Naive thymus-derived CD4-positive, alpha-beta T cell (primary cell): ENCODE measurements at regions not wholly inside any gene's neighbourhood (a gene's known extent, or its start where the extent isn't known, plus 50 kb on each side); places are given as distances from the start of the nearest gene placed in this dataset.

ENCODE experiments used
- ATAC-seq: fragments of 150-1000 bp; cut with Tn5 transposase; 2 replicates; pipeline ENCODE4 v1.10.0; 2021; ENCODE audit warnings: mild to moderate bottlenecking, moderate library complexity
- CTCF ChIA-PET: fragments of 350-600 bp; sonication (Branson Sonifier 250); formaldehyde crosslinking; loops from one replicate; lab custom pipeline; 2021; ENCODE audit warnings: antibody characterized with exemption; lab: Charles Lee
- POLR2A ChIA-PET: fragments of 350-600 bp; sonication (Branson Sonifier 250); formaldehyde crosslinking; loops from one replicate; lab custom pipeline; 2021; ENCODE audit warnings: antibody characterized with exemption, inconsistent platforms; lab: Charles Lee
- DNase-seq, 9 donors: peaks; one replicate each; pipeline versions ENCODE4 v3.0.0 to v3.0.0-alpha.2; 2020 to 2022; ENCODE audit warnings: mixed read lengths in 1 of 9
- H3K27ac ChIP-seq: one replicate; pipeline ENCODE4 v1.7.0; 2013; ENCODE audit warnings: mild to moderate bottlenecking, low read depth, low read length, moderate library complexity
- H3K27me3 ChIP-seq, 2 donors: one replicate each; pipeline ENCODE4 v1.7.0; 2013; ENCODE audit warnings: low read length in 2 of 2, mild to moderate bottlenecking in 2 of 2, moderate library complexity in 2 of 2; ENCODE audit not compliant: control insufficient read depth in 2 of 2, insufficient read depth in 2 of 2
- H3K36me3 ChIP-seq, 3 experiments: 1 replicate in 2 of 3; 2 replicates in 1 of 3; pipeline ENCODE4 v1.7.0; 2013; ENCODE audit warnings: low read length in 3 of 3, mild to moderate bottlenecking in 3 of 3, moderate library complexity in 1 of 3; ENCODE audit not compliant: insufficient read depth in 3 of 3, control insufficient read depth in 2 of 3
- H3K4me1 ChIP-seq, 2 donors: one replicate each; pipeline ENCODE4 v1.7.0; 2013; ENCODE audit warnings: low read length in 2 of 2, mild to moderate bottlenecking in 2 of 2, moderate library complexity in 1 of 2; ENCODE audit not compliant: control insufficient read depth in 2 of 2, insufficient read depth in 2 of 2
- H3K4me3 ChIP-seq: 2 replicates; pipeline ENCODE4 v1.7.0; 2013; ENCODE audit warnings: mild to moderate bottlenecking, low read length
- H3K9me3 ChIP-seq, 3 experiments: 1 replicate in 2 of 3; 2 replicates in 1 of 3; pipeline ENCODE4 v1.7.0; 2013; ENCODE audit warnings: low read length in 3 of 3; ENCODE audit not compliant: control insufficient read depth in 2 of 3
- H3K27ac Mint-ChIP-seq, 9 donors: one replicate each; pipeline ENCODE4 v1.8.0; 2020 to 2022; ENCODE audit warnings: mixed read lengths in 9 of 9, mild to moderate bottlenecking in 8 of 9, moderate library complexity in 5 of 9, inconsistent platforms in 2 of 9
- H3K27me3 Mint-ChIP-seq, 5 donors: one replicate each; pipeline ENCODE4 v1.8.0; 2021 to 2022; ENCODE audit warnings: mixed read lengths in 5 of 5, mild to moderate bottlenecking in 1 of 5
- H3K36me3 Mint-ChIP-seq, 5 donors: one replicate each; pipeline ENCODE4 v1.8.0; 2020 to 2022; ENCODE audit warnings: mixed read lengths in 5 of 5, mild to moderate bottlenecking in 3 of 5, inconsistent platforms in 1 of 5
- H3K4me1 Mint-ChIP-seq, 7 donors: one replicate each; pipeline ENCODE4 v1.8.0; 2020 to 2022; ENCODE audit warnings: mixed read lengths in 7 of 7, mild to moderate bottlenecking in 3 of 7, inconsistent platforms in 1 of 7
- H3K4me3 Mint-ChIP-seq, 10 donors: one replicate each; pipeline ENCODE4 v1.8.0; 2020 to 2022; ENCODE audit warnings: mild to moderate bottlenecking in 10 of 10, mixed read lengths in 10 of 10, moderate library complexity in 6 of 10, inconsistent platforms in 2 of 10
- H3K9me3 Mint-ChIP-seq, 11 donors: one replicate each; pipeline ENCODE4 v1.8.0; 2020 to 2022; ENCODE audit warnings: mixed read lengths in 11 of 11, mild to moderate bottlenecking in 4 of 11, inconsistent platforms in 1 of 11, moderate library complexity in 1 of 11
- intact Hi-C, 2 donors: fragments of 100-400 bp; cut with micrococcal nuclease; formaldehyde crosslinking; loops; one replicate each; pipeline ENCODE4 v1.15.1; 2023

DNA sequence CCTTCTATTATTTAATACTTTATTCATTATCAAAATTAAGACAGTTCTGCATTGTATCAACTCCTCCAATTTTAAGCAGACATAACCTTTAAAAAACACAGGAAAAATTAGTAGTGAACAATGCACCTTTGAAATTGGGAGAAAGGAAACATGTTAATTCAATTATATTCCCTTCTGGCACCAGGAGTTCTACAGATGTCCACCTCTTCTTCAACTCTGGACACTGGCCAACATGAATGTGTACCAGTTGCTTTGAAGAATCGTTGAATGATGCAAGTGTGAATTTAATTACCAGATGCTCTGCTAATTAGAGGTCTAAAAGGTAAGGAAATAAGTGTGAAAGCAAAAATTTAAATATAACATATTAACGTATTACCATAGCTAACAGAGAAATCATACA lies 206.7 kb upstream of the IGFBP3 start:
- H3K27ac Mint-ChIP-seq = no peak overlapping the region
- peaks cover 0 to 9% (median 0%) of the 10 kb centered on the region in 11 donors for H3K9me3 Mint-ChIP-seq
- Histone ChIP-seq H3K27me3 (no peaks in the 10 kb centered on the region), H3K27ac (no peak overlapping the region), H3K4me1 (no peaks in the 10 kb centered on the region), H3K36me3 (no peaks in the 10 kb centered on the region), H3K4me3 (no peak overlapping the region), H3K9me3 (no peaks in the 10 kb centered on the region)
- DNase-seq (no peak), ATAC-seq (no peak)
- H3K4me1 Mint-ChIP-seq = no peaks in the 10 kb centered on the region
- no peaks in the 10 kb centered on the region for H3K27me3 Mint-ChIP-seq
- peaks cover 0 to 5% (median 0%) of the 10 kb centered on the region in 5 donors for H3K36me3 Mint-ChIP-seq
- no peak overlapping the region for H3K4me3 Mint-ChIP-seq
- ChIA-PET POLR2A (no interaction called here), CTCF (no interaction called here)
- intact Hi-C loops = no loop called here

DNA sequence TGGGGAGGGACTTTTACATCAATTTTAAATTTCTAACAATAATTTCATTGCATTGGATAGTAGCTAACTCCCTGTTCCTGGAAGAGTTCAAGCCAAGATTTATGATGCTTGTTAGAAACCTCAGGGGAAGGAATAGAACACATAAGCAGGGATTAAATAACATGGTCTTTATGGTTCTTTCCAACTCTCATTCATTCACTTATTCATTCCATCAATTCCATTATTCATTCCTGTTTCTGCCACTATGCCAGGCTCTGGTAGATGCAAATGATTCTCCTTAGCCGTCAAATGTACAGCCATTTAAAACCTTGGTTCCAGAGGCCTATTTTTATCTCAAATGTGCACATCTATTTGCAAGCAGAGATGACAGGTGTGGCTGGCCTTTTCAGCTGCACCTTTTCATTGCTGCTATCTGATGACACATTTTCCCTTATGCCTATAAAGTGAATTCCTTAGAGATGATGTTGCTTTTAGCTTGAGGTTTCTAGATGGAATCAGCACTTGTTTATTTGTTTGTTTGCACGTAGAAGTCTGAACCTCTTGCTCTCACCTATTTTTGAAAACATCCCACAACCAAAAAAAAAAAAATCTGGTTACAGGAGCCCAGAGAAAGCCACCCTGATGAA lies 205.7 kb upstream of the IGFBP3 start:
- H3K4me1 ChIP-seq = no peaks in the 10 kb centered on the region
- no peak for ATAC-seq

DNA sequence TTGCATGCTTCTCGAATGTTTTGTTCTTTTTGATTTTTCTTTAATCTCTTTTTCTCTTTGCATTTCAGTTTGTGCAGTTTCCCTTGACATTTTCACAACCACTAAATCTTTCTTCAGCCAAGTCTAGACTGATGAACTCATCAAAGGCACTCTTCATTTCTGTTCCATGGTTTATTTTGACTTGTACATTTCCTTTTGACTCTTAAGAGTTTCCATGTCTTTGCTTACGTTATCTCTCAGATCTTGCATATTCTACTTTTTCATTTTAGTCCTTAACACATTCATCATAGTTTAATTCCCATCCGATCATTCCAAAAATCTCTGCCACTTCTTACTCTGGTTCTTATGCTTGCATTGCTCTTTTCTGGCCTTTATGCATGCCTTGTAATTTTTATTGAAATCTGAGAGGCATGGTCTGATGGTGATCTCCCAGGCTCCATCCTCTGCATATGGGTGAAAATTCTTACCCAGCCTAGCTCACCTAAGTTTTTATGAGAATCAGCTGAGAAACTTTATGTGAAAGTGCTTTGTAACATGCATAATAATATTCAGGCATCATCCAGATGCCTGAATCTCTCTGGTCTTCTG lies 202.8 kb upstream of the IGFBP3 start:
- Mint-ChIP-seq H3K4me1 (no peaks in the 10 kb centered on the region), H3K9me3 (peaks cover 0 to 7% (median 0%) of the 10 kb centered on the region in 11 donors), H3K27ac (no peak overlapping the region), H3K36me3 (peaks cover 0 to 5% (median 0%) of the 10 kb centered on the region in 5 donors), H3K27me3 (no peaks in the 10 kb centered on the region), H3K4me3 (no peak overlapping the region)
- intact Hi-C loops = no loop called here
- ChIA-PET POLR2A (no interaction called here), CTCF (no interaction called here)
- H3K27me3 ChIP-seq = no peaks in the 10 kb centered on the region
- no peaks in the 10 kb centered on the region for H3K4me1 ChIP-seq
- H3K9me3 ChIP-seq = no peaks in the 10 kb centered on the region
- no peak overlapping the region for H3K27ac ChIP-seq
- DNase-seq (no peak), ATAC-seq (no peak)
- no peak overlapping the region for H3K4me3 ChIP-seq
- no peaks in the 10 kb centered on the region for H3K36me3 ChIP-seq

More for the DNA sequence above, 205.7 kb upstream of the IGFBP3 start:
- ChIA-PET POLR2A (no interaction called here), CTCF (no interaction called here)
- no peaks in the 10 kb centered on the region for H3K27me3 ChIP-seq
- no peak overlapping the region for H3K4me3 Mint-ChIP-seq
- no peak for DNase-seq
- H3K4me3 ChIP-seq = no peak overlapping the region
- H3K36me3 Mint-ChIP-seq = peaks cover 0 to 5% (median 0%) of the 10 kb centered on the region in 5 donors
- H3K36me3 ChIP-seq = no peaks in the 10 kb centered on the region
- no peaks in the 10 kb centered on the region for H3K4me1 Mint-ChIP-seq
- H3K27me3 Mint-ChIP-seq = no peaks in the 10 kb centered on the region
- intact Hi-C loops = no loop called here
- H3K27ac ChIP-seq = no peak overlapping the region
- H3K9me3 Mint-ChIP-seq = peaks cover 0 to 9% (median 0%) of the 10 kb centered on the region in 11 donors
- H3K9me3 ChIP-seq = no peaks in the 10 kb centered on the region
- no peak overlapping the region for H3K27ac Mint-ChIP-seq

DNA sequence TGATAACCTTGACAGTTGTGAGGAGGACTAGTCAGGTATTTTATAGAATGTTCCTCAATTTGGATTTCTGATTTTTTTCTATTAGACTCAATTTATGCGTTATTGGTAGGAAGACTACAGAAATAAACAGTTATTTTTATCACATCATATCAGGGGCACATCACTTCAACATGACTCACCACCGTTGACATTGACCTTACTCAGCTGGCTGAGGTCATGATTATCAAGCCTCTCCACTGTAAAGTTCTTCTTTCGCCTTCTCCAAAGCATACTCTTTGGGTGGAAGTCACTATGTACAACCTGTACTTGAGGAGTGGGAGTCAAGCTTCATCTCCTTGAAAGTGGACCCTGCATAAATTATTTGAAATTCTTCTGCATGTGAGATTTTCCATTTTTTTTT lies 194.3 kb upstream of the IGFBP3 start:
- no peak overlapping the region for H3K27ac ChIP-seq
- Mint-ChIP-seq H3K27me3 (no peaks in the 10 kb centered on the region), H3K36me3 (no peaks in the 10 kb centered on the region), H3K4me3 (no peak overlapping the region), H3K27ac (no peak overlapping the region), H3K9me3 (peaks cover 0 to 7% (median 0%) of the 10 kb centered on the region in 11 donors), H3K4me1 (no peaks in the 10 kb centered on the region)
- H3K9me3 ChIP-seq = no peaks in the 10 kb centered on the region
- no peak overlapping the region for H3K4me3 ChIP-seq
- DNase-seq (no peak), ATAC-seq (no peak)
- no peaks in the 10 kb centered on the region for H3K27me3 ChIP-seq
- ChIA-PET POLR2A (no interaction called here), CTCF (no interaction called here)
- intact Hi-C loops = no loop called here
- no peaks in the 10 kb centered on the region for H3K36me3 ChIP-seq
- no peaks in the 10 kb centered on the region for H3K4me1 ChIP-seq

- Mint-ChIP-seq H3K36me3 (no peaks in the 10 kb centered on the region), H3K4me3 (no peak overlapping the region), H3K27me3 (no peaks in the 10 kb centered on the region), H3K9me3 (peaks cover 0 to 2% (median 0%) of the 10 kb centered on the region in 11 donors), H3K27ac (no peak overlapping the region), H3K4me1 (no peaks in the 10 kb centered on the region)
- H3K27ac ChIP-seq = no peak overlapping the region
- no peaks in the 10 kb centered on the region for H3K4me1 ChIP-seq
- POLR2A ChIA-PET = no interaction called here
- H3K36me3 ChIP-seq = no peaks in the 10 kb centered on the region
- intact Hi-C loops = no loop called here
- CTCF ChIA-PET = no interaction called here
- H3K27me3 ChIP-seq = no peaks in the 10 kb centered on the region
- no peak overlapping the region for H3K4me3 ChIP-seq
- DNase-seq = no peak
- ATAC-seq = no peak
- no peaks in the 10 kb centered on the region for H3K9me3 ChIP-seq
These were observed 188.4 kb upstream of the IGFBP3 start for GRCh38 chr7:46109437-46109836.

DNA sequence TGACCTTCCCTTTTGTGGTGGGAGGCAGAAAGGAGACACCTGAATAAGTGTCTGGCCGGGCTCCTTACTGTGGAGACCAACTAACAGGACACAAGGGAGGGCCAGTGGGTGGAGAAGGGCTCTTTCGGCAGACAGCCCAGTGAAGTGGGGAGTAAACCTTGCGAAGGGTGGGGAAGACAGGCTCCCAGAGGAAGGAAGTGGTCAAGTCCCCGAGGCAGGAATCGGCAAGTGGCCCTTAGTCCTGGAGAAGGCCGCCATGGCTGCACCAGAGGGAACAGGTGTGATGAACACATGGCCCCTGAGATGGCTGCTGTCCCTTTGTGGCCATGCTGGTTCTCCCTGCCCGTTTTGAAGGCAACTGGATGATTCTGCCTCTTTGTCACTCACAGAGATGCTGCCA lies 187.2 kb upstream of the IGFBP3 start:
- Mint-ChIP-seq H3K27ac (no peak overlapping the region), H3K4me3 (no peak overlapping the region), H3K27me3 (no peaks in the 10 kb centered on the region), H3K9me3 (peaks cover 0 to 2% (median 0%) of the 10 kb centered on the region in 11 donors), H3K4me1 (no peaks in the 10 kb centered on the region), H3K36me3 (no peaks in the 10 kb centered on the region)
- Histone ChIP-seq H3K27ac (no peak overlapping the region), H3K9me3 (no peaks in the 10 kb centered on the region), H3K36me3 (no peaks in the 10 kb centered on the region), H3K4me3 (no peak overlapping the region), H3K27me3 (no peaks in the 10 kb centered on the region), H3K4me1 (no peaks in the 10 kb centered on the region)
- POLR2A ChIA-PET = no interaction called here
- CTCF ChIA-PET = no interaction called here
- intact Hi-C loops = no loop called here
- DNase-seq (no peak), ATAC-seq (no peak)

GRCh38 chr7:46107610-46108217 lies 186.6 kb upstream of the IGFBP3 start:
- H3K27me3 ChIP-seq = no peaks in the 10 kb centered on the region
- H3K27ac ChIP-seq = no peak overlapping the region
- Mint-ChIP-seq H3K4me3 (no peak overlapping the region), H3K27ac (no peak overlapping the region), H3K9me3 (peaks cover 0 to 2% (median 0%) of the 10 kb centered on the region in 11 donors), H3K36me3 (no peaks in the 10 kb centered on the region), H3K4me1 (no peaks in the 10 kb centered on the region), H3K27me3 (no peaks in the 10 kb centered on the region)
- ChIA-PET POLR2A (no interaction called here), CTCF (interaction anchor here (0.6 kb wide), 1 partner anchor 10 kb away, joined by 3 read pairs; no protein-coding TSS in a partner anchor)
- no peak for ATAC-seq
- H3K4me3 ChIP-seq = no peak overlapping the region
- intact Hi-C loops = no loop called here
- H3K36me3 ChIP-seq = no peaks in the 10 kb centered on the region
- DNase-seq = no peak
- no peaks in the 10 kb centered on the region for H3K9me3 ChIP-seq
- no peaks in the 10 kb centered on the region for H3K4me1 ChIP-seq
